NCI-H69 (cell line): ENCODE measurements at regions not wholly inside any gene's neighbourhood (a gene's known extent, or its start where the extent isn't known, plus 50 kb on each side); places are given as distances from the start of the nearest gene placed in this dataset.
A peak's percentile ranks its signal among the peaks of the same experiment; 100 is the strongest.
"Not testable (repeated sequence)": the region's sequence is repeated elsewhere in the genome, so short reads cannot be mapped to it uniquely, and the experiment has no call there.

Experiments
- DNase-seq: peaks from one replicate; lab custom pipeline; 2025; lab: John Stamatoyannopoulos, UW

- DNase-seq = no peak
These were observed 261.4 kb upstream of the MEX3C start for GRCh38 chr18:51458861-51459260.

GRCh38 chr18:51461956-51462355, 264.5 kb upstream of the MEX3C start:
- DNase-seq = no peak

- DNase-seq = no peak
These were observed 266.1 kb upstream of the MEX3C start for GRCh38 chr18:51463483-51464136.

GRCh38 chr18:51478908-51479307, 281.4 kb upstream of the MEX3C start:
- no peak for DNase-seq

GRCh38 chr18:51479736-51480135, 282.3 kb upstream of the MEX3C start:
- DNase-seq = no peak

- no peak for DNase-seq
These were observed 283.2 kb upstream of the MEX3C start for GRCh38 chr18:51480407-51481261.

- DNase-seq = no peak
These were observed 289.4 kb upstream of the MEX3C start for GRCh38 chr18:51486735-51487366.

GRCh38 chr18:51490417-51490816, 292.9 kb upstream of the MEX3C start:
- no peak for DNase-seq

GRCh38 chr18:51490860-51491259, 293.4 kb upstream of the MEX3C start:
- DNase-seq = no peak

- DNase-seq = no peak
These were observed 294.3 kb upstream of the MEX3C start for GRCh38 chr18:51491678-51492372.

GRCh38 chr18:51498085-51498855, 300.8 kb upstream of the MEX3C start:
- DNase-seq = peak; percentile 15

GRCh38 chr18:51503351-51503750, 305.9 kb upstream of the MEX3C start:
- no peak for DNase-seq

GRCh38 chr18:51506811-51507210, 309.3 kb upstream of the MEX3C start:
- DNase-seq = no peak

- not testable (repeated sequence) for DNase-seq
These were observed 310.9 kb upstream of the MEX3C start for GRCh38 chr18:51508410-51508809.

- no peak for DNase-seq
These were observed 312.5 kb upstream of the MEX3C start for GRCh38 chr18:51510020-51510419.

- no peak for DNase-seq
These were observed 316.0 kb upstream of the MEX3C start for GRCh38 chr18:51513517-51513916.

GRCh38 chr18:51514128-51514527, 316.6 kb upstream of the MEX3C start:
- no peak for DNase-seq

- no peak for DNase-seq
These were observed 319.1 kb upstream of the MEX3C start for GRCh38 chr18:51516478-51517038.

GRCh38 chr18:51519571-51519970, 322.1 kb upstream of the MEX3C start:
- DNase-seq = no peak

- no peak for DNase-seq
These were observed 323.2 kb upstream of the MEX3C start for GRCh38 chr18:51520676-51521180.

GRCh38 chr18:51522338-51522737, 324.9 kb upstream of the MEX3C start:
- no peak for DNase-seq
